ENCODE measurements at regions not wholly inside any gene's neighbourhood (a gene's known extent, or its start where the extent isn't known, plus 50 kb on each side); places are given as distances from the start of the nearest gene placed in this dataset.

GRCh38 chr4:63396269-63396668, 1013.0 kb downstream of the TECRL start:
- no peak for TF ChIP-seq CTCF (IDR thresholded peaks at IDR 0.05)
- no peak for TF ChIP-seq POLR2A (IDR thresholded peaks at IDR 0.05)

Data from Peyer's patch (tissue), 4 donors.